HG03565 (cell line): ENCODE measurements at regions not wholly inside any gene's neighbourhood (a gene's known extent, or its start where the extent isn't known, plus 50 kb on each side); places are given as distances from the start of the nearest gene placed in this dataset.

ENCODE experiments used
- ATAC-seq: cut with Tn5 transposase; IDR thresholded peaks from one replicate; pipeline ENCODE4 v1.9.1; 2021; ENCODE audit warnings: mild to moderate bottlenecking, moderate library complexity; ENCODE audit not compliant: unreplicated experiment

GRCh38 chr13:30034458-30034795, 184.0 kb upstream of the UBL3 start:
- no peak for ATAC-seq

DNA sequence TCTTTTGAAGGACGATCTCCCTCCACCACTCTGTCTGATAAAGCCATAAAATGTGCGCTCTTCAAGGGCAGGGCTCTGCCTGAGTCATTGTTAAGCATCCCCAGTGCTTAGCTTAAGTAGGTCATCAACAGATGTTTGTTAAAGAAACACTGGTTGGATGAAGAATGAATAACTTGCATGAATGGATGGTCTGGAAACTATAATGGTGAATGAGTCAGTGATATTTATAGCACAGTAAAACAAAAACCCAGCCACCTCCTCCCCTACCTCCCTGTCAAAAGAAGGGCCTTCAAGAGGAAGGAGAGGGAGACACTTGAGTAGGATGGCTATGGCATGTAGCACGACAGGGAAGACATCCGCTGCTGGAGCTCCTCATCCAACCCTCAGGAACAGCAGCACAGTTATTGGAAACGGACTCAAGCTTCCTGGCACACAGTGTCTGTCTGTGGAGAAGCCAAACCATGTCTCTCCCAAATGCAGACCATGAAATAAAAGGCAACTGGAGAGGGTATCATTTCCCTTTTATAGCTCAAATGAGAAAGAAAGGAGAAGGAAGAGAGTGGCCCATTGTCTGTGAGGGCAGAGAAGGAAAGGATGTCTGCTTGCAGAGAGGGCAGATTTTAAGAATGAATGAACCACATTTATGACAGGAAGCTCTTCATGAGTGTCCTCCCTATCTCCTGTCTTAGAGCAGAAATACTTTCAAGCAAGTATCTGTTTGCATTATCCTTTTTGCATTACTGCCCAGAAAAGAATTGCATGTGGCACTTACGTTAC, 183.5 kb upstream of the UBL3 start:
- ATAC-seq, result no peak

DNA sequence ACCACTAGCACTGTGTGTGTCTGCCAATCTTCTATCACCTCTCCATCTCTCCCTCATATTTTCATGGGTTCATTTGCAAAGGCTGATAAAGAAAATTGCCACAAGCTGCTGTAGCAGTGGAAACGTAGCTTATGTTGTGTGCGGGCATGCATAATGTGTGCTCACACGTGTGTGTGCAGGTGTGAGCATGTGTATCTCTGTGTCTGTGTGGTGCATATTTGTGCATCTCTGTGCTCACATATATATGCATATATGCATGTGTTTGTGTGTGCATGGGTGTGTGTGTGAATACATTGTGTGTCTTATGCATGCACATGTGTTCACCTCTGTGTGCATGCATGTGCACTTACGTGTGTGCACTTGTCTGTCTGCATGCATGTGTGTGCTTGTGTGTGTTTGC, 181.8 kb upstream of the UBL3 start:
- no peak for ATAC-seq

DNA sequence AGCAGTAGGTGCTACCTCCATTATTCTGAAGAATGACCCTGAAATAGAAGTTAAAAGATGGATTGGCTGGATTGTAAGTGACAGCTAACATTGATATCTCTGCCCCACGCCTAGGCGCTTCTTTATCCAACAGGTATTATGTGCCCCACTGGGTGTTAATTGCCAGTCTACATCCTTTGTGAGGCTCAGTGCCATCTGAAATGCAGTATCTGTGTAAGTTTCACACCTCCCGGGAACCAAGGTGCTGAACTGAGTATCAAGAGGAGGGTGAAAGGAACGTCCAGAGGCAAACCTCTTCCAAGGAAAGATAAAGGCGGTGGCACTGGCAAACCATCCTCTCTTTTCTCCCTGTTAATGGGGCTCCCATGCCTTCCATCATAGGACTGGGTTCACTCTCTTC, 181.1 kb upstream of the UBL3 start:
- ATAC-seq, result no peak

DNA sequence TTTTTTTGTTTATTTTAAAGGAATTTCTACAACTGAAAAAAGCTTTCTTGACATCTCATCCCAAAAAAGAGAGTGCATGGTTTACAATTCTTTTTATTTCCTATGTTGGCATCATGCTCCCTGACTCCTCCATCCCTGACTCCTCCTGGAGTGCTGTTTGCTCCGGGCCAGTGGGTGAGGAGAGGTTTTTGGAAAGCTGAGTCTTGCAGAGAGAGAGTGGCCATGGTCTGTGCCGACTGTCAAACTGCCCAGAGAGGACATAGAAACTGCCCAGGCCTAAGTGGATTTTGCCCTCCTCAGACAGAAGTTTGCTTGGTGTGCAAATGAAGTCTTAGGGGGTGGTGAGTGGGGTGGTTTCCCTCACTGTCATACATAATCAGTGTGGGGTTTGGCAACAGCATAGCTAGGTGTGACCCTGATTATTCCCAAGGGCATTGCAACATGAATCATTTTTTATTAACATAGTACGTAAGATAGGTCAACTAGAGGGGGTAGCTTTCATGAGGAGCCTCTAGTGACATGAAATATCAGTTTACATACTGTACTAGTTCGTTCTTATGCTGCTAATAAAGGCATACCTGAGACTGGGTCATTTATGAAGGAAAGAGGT, 179.8 kb upstream of the UBL3 start:
- ATAC-seq, result no peak

DNA sequence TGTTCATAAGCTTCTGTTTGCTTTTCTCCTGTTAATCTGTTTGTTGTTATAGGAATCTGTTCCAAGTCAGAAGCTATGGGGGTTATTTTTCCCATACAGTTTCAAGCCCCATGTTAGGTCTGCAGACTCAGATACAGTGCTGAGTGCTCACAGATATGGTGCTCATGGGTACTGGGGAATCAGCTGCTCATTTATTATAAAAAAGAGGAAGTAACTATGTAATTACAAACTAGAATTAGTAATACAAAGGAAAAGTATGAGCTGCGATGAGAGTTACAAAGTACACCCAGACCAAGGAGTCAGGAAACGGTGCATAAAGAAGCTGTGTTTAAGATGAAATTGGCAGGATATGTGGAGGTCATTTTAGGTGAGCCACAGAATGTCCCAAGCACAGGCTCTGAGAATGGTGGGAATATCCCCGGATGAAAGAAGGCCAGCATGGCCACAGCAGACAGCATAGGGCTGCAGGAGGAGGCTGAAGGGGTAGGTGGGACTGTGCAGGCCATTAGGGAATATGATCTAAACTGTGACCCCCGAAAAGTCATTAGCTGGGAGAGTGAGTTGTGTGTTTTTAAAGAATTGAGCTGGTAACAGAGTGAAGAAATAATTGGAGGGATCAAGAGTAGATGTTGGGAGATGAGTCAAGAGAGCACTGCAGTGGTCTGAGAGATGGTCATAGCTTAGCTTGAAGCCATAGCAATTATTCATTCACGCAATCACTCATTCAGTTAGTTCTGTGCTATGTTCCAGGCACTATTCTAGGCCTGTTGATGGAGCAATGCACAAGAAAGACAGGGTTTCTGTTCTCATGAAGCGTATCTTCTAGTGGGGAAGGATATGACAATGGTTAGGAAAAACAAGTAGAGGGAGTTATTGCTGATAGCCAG, 177.4 kb upstream of the UBL3 start:
- no peak for ATAC-seq

DNA sequence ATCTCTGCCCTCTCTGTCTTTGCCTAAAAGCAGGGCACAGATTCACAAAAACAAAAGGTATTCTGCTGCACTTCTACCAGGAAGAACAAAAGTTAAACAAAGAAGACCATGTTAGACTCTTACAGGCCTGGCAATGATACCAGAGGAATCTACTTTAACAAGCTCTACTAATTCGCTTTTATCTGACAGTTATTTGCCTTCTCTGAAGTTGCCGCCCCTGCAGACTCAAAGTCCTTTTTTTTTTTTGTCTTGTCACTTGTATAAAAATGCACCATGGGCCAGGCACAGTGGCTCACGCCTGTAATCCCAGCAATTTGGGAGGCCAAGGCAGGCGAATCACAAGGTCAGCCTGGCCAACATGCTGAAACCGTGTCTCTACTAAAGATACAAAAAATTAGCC, 176.5 kb upstream of the UBL3 start:
- no peak for ATAC-seq

GRCh38 chr13:30026093-30026492, 175.7 kb upstream of the UBL3 start:
- ATAC-seq, result no peak

- ATAC-seq, result no peak
These were observed 174.9 kb upstream of the UBL3 start for GRCh38 chr13:30025351-30025750.

DNA sequence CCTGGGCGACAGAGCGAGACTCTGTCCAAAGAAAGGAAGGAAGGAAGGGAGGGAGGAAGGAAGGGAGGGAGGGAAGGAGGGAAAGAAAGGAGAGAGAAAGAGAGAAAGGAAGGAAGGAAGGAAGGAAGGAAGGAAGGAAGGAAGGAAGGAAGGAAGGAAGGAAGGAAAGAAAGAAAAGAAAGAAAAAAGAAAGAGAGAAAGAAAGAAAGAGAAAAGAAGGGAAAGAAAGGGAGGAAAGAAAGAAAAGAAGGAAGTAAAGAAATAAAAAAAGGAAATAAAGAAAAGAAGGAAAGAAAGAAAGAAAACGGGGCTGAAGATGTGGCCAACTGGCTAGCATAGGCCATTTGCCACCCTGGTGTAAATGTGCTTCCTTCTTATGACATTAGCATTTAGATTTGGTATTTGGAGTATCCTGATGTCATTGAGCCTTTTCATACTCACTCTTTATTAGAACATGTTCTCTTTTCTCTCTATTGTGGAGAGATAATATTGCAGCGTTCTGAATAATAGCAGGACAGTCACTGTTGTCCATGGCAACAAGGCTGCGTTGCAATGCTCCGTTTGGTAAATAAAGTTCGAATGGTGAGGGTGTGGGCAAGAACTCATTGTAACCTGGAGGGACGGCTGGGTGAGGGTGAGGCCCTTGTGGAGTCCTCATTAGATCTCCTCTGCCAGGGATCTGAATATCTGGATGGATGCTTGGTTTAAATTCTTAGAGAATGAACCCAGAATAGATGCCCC, 173.9 kb upstream of the UBL3 start:
- ATAC-seq, result no peak

DNA sequence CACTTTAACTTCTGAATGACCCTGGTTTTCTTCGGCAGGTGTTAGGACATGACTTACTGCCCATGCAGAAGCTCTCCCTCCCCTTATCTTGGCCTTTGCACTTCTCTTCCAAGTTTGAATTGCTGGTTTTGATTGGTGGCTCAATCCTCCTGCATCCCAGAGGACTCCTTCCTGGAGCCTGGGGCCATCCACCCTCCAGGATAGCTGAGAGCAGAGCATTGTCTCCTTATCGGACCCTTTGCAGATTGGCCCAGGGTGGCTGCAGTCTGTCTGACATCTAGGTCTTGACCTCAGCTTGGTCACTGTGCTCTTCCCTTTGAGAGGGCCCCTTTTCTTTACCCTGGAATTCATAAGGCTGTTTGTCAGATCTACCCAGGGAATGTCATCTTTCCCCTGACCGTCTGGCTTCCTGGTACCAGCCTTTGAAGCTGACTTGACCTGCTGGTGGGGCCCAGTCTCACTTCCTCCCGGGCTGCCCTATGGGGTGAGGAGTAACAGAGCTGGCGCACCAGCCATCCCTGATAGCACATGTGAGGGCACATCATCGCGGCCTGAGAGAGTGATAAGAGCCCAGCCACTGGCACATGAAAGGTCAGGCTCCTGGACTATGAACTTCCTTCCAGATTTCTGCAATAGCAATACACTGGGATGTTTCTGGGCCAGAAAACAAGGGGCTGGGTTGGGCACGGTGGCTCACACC, 172.9 kb upstream of the UBL3 start:
- ATAC-seq, result no peak

- ATAC-seq, result no peak
These were observed 172.4 kb upstream of the UBL3 start for GRCh38 chr13:30022796-30023195.

DNA sequence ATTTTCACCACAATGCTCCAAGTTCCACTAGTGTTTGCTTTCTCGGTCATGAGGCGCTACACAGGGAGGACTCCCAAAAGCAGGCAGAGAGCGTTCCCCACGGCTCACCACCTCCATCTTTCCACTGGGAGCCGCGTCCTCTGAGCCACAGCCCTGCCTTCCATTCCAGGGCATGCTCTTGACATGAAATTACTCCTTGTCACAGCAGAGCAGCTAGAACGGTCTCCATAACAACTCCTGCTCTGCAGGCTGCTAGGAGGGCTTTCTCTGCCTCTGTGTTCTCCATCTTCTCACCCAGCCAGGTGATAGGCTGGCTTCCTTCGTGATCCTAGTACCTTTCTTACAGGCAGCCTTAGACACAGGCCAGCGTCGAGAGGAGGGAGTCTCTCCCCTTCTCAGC, 171.8 kb upstream of the UBL3 start:
- ATAC-seq, result no peak

DNA sequence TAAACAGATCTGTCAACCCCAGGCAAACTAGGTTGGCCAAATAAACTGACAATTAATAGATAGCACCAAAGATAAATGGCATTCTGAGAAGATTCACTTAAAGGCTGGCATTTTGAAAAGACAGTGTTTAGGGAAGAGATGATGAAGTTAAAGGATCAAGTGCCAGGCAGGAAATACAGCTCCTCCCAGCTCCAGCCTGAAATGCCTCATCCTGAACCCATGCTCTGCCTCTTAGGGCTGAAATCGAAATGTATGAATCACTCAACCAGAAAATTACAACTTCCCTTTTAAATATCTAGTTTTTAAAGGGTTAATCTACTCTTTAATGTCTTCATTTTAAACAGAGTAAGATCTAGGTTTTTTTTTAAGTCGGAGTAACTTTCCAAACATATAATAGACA, 171.2 kb upstream of the UBL3 start:
- no peak for ATAC-seq

- ATAC-seq, result no peak
These were observed 170.4 kb upstream of the UBL3 start for GRCh38 chr13:30020726-30021312.

GRCh38 chr13:30019648-30020626, 169.5 kb upstream of the UBL3 start:
- ATAC-seq, result no peak

- no peak for ATAC-seq
These were observed 167.5 kb upstream of the UBL3 start for GRCh38 chr13:30017880-30018279.

GRCh38 chr13:30016398-30016797, 166.0 kb upstream of the UBL3 start:
- no peak for ATAC-seq

DNA sequence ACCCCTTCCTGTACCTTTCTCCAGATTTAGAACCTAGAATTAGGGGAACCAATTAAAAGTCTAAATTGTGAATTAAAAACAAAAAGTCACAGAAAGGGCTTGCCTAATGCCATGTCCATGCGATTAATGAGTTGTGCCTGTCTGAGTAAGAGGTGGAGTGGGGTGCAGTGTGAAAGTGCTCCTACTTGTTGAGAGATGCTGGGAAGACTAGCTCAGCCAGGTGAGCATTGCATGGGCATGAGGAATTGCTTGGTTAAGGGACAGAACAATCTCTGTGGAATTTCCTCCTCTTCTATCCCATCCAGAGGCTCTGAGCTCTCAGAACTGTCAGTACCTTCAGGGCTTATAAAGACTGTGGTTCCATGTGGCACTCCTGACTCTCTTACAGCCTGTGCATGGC, 159.0 kb upstream of the UBL3 start:
- ATAC-seq, result no peak
